ENCODE measurements at regions not wholly inside any gene's neighbourhood (a gene's known extent, or its start where the extent isn't known, plus 50 kb on each side); places are given as distances from the start of the nearest gene placed in this dataset.

- no peak for TF ChIP-seq POLR2AphosphoS5 (IDR thresholded peaks at IDR 0.05; ENCODE audit: insufficient read depth, low read depth, low read length)
- TF ChIP-seq MAX (IDR thresholded peaks at IDR 0.05; ENCODE audit: insufficient read depth, insufficient read length) = no peak
- no peak for TF ChIP-seq EZH2 (IDR thresholded peaks at IDR 0.05; ENCODE audit: borderline replicate concordance, low read depth, low read length, severe bottlenecking)
These were observed 56.0 kb upstream of the CHRNA7 start for GRCh38 chr15:31974154-31974794.

Data from endothelial cell of umbilical vein (primary cell).